GM13976 (cell line): ENCODE measurements at regions not wholly inside any gene's neighbourhood (a gene's known extent, or its start where the extent isn't known, plus 50 kb on each side); places are given as distances from the start of the nearest gene placed in this dataset.

ENCODE experiments used
- DNase-seq: peaks from one replicate; pipeline ENCODE4 v3.0.0; 2012; ENCODE audit warnings: low spot score
- CTCF ChIP-seq: IDR thresholded peaks from 2 replicates; pipeline ENCODE4 v1.5.1; 2012; ENCODE audit warnings: borderline replicate concordance, mild to moderate bottlenecking; ENCODE audit not compliant: insufficient read depth; ENCODE audit errors: extremely low read depth, missing control alignments, control extremely low read depth
- in situ Hi-C: fragments of 300-500 bp; cut with MboI; formaldehyde crosslinking; loops from one replicate; pipeline ENCODE4 v1.12.0; 2022; ENCODE audit warnings: low sequenced_read_pairs, mixed read lengths, inconsistent platforms; ENCODE audit not compliant: unreplicated experiment

GRCh38 chr3:117750674-117751269, 1041.2 kb downstream of the TUSC7 start:
- in situ Hi-C loops, result no loop called here
- DNase-seq, result no peak
- no peak for TF ChIP-seq CTCF

GRCh38 chr3:117751651-117752050, 1042.1 kb downstream of the TUSC7 start:
- no peak for DNase-seq
- no peak for TF ChIP-seq CTCF
- in situ Hi-C loops, result no loop called here

GRCh38 chr3:117752984-117753717, 1043.6 kb downstream of the TUSC7 start:
- TF ChIP-seq CTCF, result no peak
- no peak for DNase-seq
- in situ Hi-C loops, result no loop called here

- in situ Hi-C loops, result no loop called here
- no peak for DNase-seq
- no peak for TF ChIP-seq CTCF
Measured at GRCh38 chr3:117754058-117754457, 1044.5 kb downstream of the TUSC7 start.

GRCh38 chr3:117754841-117755240, 1045.3 kb downstream of the TUSC7 start:
- in situ Hi-C loops, result no loop called here
- TF ChIP-seq CTCF, result no peak
- no peak for DNase-seq

- in situ Hi-C loops, result no loop called here
- DNase-seq, result no peak
- TF ChIP-seq CTCF, result no peak
Measured at GRCh38 chr3:117756563-117756962, 1047.0 kb downstream of the TUSC7 start.
